ENCODE measurements at regions not wholly inside any gene's neighbourhood (a gene's known extent, or its start where the extent isn't known, plus 50 kb on each side); places are given as distances from the start of the nearest gene placed in this dataset.

- TF ChIP-seq EZH2 (IDR thresholded peaks at IDR 0.05) (no peak), POLR2AphosphoS5 (IDR thresholded peaks at IDR 0.05; ENCODE audit: borderline replicate concordance, low read depth, low read length) (no peak)
Observed at GRCh38 chr11:64503186-64503753, 52.5 kb upstream of the SLC22A11 start.

All from SK-N-MC (cell line).